PC-3 (cell line): ENCODE measurements at regions not wholly inside any gene's neighbourhood (a gene's known extent, or its start where the extent isn't known, plus 50 kb on each side); places are given as distances from the start of the nearest gene placed in this dataset.

Experiments
- EZH2 ChIP-seq: fragments of 300-600 bp; sonication (generic); IDR thresholded peaks from one replicate; pipeline ENCODE4 v1.6.1; 2017; ENCODE audit warnings: antibody characterized with exemption, mild to moderate bottlenecking, low read length; ENCODE audit not compliant: unreplicated experiment
- EZH2phosphoT487 ChIP-seq: fragments of 300-600 bp; sonication (generic); IDR thresholded peaks from 2 replicates; pipeline ENCODE4 v1.6.1; 2018; ENCODE audit warnings: mild to moderate bottlenecking, antibody characterized with exemption, low read length, borderline replicate concordance
- TF ChIP-seq, protein P1 (sequence below): fragments of 300-600 bp; sonication (generic); conservative IDR thresholded peaks from 2 replicates; pipeline ENCODE4 v1.5.1; 2017; ENCODE audit warnings: antibody characterized with exemption, low read depth, mild to moderate bottlenecking, low read length

DNA sequence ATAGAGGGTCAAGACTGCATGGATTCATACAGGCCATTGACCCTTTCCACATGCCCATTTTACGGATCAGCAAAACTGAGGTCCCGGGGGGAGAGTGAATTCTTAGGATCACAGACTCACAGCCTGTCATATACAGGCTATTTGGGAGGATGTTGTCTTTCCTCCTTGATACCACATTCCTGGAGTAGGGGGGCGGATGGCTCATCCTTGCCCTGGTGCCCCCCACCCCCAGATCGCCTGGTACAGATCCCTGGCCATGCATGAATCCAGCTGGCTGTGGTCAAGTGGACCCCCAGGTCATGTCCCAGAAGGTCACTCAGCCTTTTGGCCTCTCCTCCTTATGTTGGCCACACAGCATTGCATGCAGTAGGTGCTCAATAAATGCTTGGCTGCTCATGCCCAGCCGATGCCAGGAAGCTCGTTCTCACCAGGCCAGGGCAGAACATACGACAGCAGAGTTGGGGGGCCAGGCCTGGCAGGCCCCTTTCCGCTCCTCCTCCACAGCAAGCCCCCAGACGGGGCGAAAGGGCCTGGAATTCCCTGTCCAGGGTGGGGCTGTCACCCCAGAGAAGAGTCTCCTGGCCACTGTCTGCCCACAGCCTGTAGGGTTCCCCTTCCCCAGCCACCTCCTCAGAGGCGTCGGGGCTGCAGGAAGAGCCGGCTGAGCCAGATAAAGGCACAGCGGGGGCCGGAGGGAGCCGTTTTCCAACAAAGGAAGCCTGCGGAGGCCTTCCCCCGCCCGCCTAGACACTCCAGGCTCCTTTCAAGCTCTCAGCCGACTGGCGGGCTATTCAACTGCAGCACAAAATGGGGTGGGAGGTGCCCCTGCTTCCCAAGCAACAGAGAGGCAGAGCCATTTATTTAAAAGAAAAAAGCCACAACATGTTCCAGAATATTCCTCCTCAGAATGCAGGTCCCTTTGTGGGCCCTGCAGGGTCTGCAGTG, 215.7 kb upstream of the CIBAR2 start:
- TF ChIP-seq, protein P1, sequence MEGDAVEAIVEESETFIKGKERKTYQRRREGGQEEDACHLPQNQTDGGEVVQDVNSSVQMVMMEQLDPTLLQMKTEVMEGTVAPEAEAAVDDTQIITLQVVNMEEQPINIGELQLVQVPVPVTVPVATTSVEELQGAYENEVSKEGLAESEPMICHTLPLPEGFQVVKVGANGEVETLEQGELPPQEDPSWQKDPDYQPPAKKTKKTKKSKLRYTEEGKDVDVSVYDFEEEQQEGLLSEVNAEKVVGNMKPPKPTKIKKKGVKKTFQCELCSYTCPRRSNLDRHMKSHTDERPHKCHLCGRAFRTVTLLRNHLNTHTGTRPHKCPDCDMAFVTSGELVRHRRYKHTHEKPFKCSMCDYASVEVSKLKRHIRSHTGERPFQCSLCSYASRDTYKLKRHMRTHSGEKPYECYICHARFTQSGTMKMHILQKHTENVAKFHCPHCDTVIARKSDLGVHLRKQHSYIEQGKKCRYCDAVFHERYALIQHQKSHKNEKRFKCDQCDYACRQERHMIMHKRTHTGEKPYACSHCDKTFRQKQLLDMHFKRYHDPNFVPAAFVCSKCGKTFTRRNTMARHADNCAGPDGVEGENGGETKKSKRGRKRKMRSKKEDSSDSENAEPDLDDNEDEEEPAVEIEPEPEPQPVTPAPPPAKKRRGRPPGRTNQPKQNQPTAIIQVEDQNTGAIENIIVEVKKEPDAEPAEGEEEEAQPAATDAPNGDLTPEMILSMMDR: no peak
- TF ChIP-seq EZH2: no peak
- no peak for TF ChIP-seq EZH2phosphoT487
